ENCODE measurements at regions not wholly inside any gene's neighbourhood (a gene's known extent, or its start where the extent isn't known, plus 50 kb on each side); places are given as distances from the start of the nearest gene placed in this dataset.

DNA sequence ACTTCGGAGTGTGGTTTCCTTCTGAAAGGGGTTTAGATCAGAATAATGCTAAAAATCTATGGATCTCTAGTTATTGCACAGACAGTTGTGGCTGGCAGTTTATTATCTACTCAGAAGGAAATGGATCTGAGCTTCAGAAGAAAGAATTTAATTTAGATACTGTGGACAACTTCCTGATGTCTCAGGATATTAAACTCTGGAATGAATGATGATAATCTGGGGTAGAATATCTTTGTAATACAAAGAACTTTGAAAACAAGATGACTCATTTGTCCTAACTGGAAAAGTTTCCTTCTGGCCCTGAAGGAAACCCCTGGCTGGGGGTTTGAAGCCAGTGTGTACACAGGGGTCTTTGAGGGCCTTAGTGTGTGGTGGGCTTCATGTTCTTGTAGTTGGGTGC, 78.0 kb downstream of the EDN3 start:
- DNase-seq: no peak
- no peak overlapping the region for H3K18ac ChIP-seq (ENCODE audit: low read depth, low read length)
- H4K20me1 ChIP-seq (ENCODE audit: insufficient read depth, low read length): no peaks in the 10 kb centered on the region
- no peak overlapping the region for H3K4me2 ChIP-seq (ENCODE audit: low read depth, low read length)
- H3K27ac ChIP-seq (ENCODE audit: insufficient read depth, low read length): no peak overlapping the region
- H3K4me3 ChIP-seq (ENCODE audit: insufficient read depth, low read depth, low read length): no peak overlapping the region
- intact Hi-C loops (cut with micrococcal nuclease): no loop called here
- no peaks in the 10 kb centered on the region for H3K4me1 ChIP-seq (ENCODE audit: control insufficient read depth, insufficient read depth, low read length)
- BruUV-seq (replicated peaks): no TSS peak
- H2BK15ac ChIP-seq (ENCODE audit: low read depth, low read length): no peak overlapping the region
- POLR2A ChIA-PET (ENCODE audit: unreplicated experiment): no interaction called here
- H2BK20ac ChIP-seq (ENCODE audit: low read depth, low read length): no peak overlapping the region
- no peak overlapping the region for H3K14ac ChIP-seq (replicated peaks; ENCODE audit: low read depth, low read length)
- H3K9ac ChIP-seq (ENCODE audit: low read depth, low read length): no peak overlapping the region
- H2AK9ac ChIP-seq (replicated peaks; ENCODE audit: low read depth, low read length, poor library complexity): no peak overlapping the region
- WGBS, 2 experiments (ENCODE audit: extremely low coverage in 2 of 2, insufficient read length in 1 of 2): no CpG with 5 or more reads among the region's 1 CpG
- peaks cover 3% of the 10 kb centered on the region; the same call in 1 of the 2 replicates for H3K9me3 ChIP-seq (ENCODE audit: control insufficient read depth, insufficient read depth, low read length)
- H3K79me1 ChIP-seq (ENCODE audit: low read depth in 1 of 2, low read length in 2 of 2): no peaks in the 10 kb centered on the region
- no peaks in the 10 kb centered on the region for H3K27me3 ChIP-seq (ENCODE audit: control insufficient read depth, insufficient read depth, low read length)
- H4K5ac ChIP-seq (ENCODE audit: low read depth, low read length): no peak overlapping the region
- CTCF ChIA-PET: no interaction called here
- no peak overlapping the region for H3K23ac ChIP-seq (ENCODE audit: low read depth, low read length)
- no peak overlapping the region for H2AK5ac ChIP-seq (ENCODE audit: low read depth, low read length)
- no peak overlapping the region for H2AFZ ChIP-seq (replicated peaks; ENCODE audit: low read length, poor library complexity)
- no peak overlapping the region for H2BK120ac ChIP-seq (ENCODE audit: low read depth, low read length)
- H2BK5ac ChIP-seq (ENCODE audit: low read depth, low read length, poor library complexity, severe bottlenecking): no peak overlapping the region
- no peak overlapping the region for H3K56ac ChIP-seq (ENCODE audit: extremely low read depth, insufficient read depth, low read length)
- in situ Hi-C loops (cut with MboI; ENCODE audit: low sequenced_read_pairs): no loop called here
- H4K91ac ChIP-seq (ENCODE audit: insufficient read depth, low read depth, low read length): no peak overlapping the region
- no peaks in the 10 kb centered on the region for H3K9me1 ChIP-seq (ENCODE audit: insufficient read depth, low read length)
- H4K8ac ChIP-seq (ENCODE audit: low read depth in 2 of 2, low read length in 2 of 2): no peak overlapping the region
- H3K36me3 ChIP-seq (ENCODE audit: control insufficient read depth, insufficient read depth, low read length): no peaks in the 10 kb centered on the region
- no peak overlapping the region for H3K4ac ChIP-seq (ENCODE audit: low read depth, low read length)
- TF ChIP-seq, protein P1, sequence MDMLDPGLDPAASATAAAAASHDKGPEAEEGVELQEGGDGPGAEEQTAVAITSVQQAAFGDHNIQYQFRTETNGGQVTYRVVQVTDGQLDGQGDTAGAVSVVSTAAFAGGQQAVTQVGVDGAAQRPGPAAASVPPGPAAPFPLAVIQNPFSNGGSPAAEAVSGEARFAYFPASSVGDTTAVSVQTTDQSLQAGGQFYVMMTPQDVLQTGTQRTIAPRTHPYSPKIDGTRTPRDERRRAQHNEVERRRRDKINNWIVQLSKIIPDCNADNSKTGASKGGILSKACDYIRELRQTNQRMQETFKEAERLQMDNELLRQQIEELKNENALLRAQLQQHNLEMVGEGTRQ (IDR thresholded peaks at IDR 0.05; ENCODE audit: low read depth, low read length): no peak
- no peak for TF ChIP-seq POLR2A (IDR thresholded peaks at IDR 0.05; ENCODE audit: low read depth, low read length)
- no peak for TF ChIP-seq SMC3 (IDR thresholded peaks at IDR 0.05; ENCODE audit: low read depth, low read length)
- no peak for TF ChIP-seq FOS (IDR thresholded peaks at IDR 0.05; ENCODE audit: low read depth, low read length)
- no peak for TF ChIP-seq RFX5 (IDR thresholded peaks at IDR 0.05; ENCODE audit: low read depth, low read length)
- TF ChIP-seq, protein P2, sequence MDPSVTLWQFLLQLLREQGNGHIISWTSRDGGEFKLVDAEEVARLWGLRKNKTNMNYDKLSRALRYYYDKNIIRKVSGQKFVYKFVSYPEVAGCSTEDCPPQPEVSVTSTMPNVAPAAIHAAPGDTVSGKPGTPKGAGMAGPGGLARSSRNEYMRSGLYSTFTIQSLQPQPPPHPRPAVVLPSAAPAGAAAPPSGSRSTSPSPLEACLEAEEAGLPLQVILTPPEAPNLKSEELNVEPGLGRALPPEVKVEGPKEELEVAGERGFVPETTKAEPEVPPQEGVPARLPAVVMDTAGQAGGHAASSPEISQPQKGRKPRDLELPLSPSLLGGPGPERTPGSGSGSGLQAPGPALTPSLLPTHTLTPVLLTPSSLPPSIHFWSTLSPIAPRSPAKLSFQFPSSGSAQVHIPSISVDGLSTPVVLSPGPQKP (IDR thresholded peaks at IDR 0.05; ENCODE audit: borderline replicate concordance, low read depth, low read length): no peak
- TF ChIP-seq CTCF (conservative IDR thresholded peaks at IDR 0.05; ENCODE audit: low read depth, low read length): no peak
- TF ChIP-seq MXI1 (IDR thresholded peaks at IDR 0.05; ENCODE audit: borderline replicate concordance, low read depth, low read length): no peak
- TF ChIP-seq MAFK (IDR thresholded peaks at IDR 0.05; ENCODE audit: low read depth, low read length): no peak
- no peak for TF ChIP-seq NFE2L2 (IDR thresholded peaks at IDR 0.05; ENCODE audit: low read depth, low read length)
- no peak for TF ChIP-seq BHLHE40 (IDR thresholded peaks at IDR 0.05; ENCODE audit: low read depth, low read length)
- no peak for TF ChIP-seq RCOR1 (IDR thresholded peaks at IDR 0.05; ENCODE audit: insufficient replicate concordance, low read length)
- TF ChIP-seq MAZ (IDR thresholded peaks at IDR 0.05; ENCODE audit: borderline replicate concordance, low read depth, low read length): no peak
- TF ChIP-seq RAD21 (IDR thresholded peaks at IDR 0.05; ENCODE audit: low read length): no peak
- TF ChIP-seq CHD1 (IDR thresholded peaks at IDR 0.05; ENCODE audit: low read depth, low read length): no peak
- no peak for TF ChIP-seq CEBPB (IDR thresholded peaks at IDR 0.05; ENCODE audit: low read depth, low read length)
- dilution Hi-C loops (cut with HindIII; ENCODE audit: low sequenced_read_pairs, unreplicated experiment): no loop called here
- ATAC-seq (ENCODE audit: low read depth): no peak
